ENCODE measurements at regions not wholly inside any gene's neighbourhood (a gene's known extent, or its start where the extent isn't known, plus 50 kb on each side); places are given as distances from the start of the nearest gene placed in this dataset.

GRCh38 chr5:66343370-66344071, 199.4 kb downstream of the SREK1 start:
- Histone ChIP-seq H3K27me3 (ENCODE audit: control insufficient read depth, low read length) (no peaks in the 10 kb centered on the region; the same call in 1 of the 2 replicates), H3K27ac (ENCODE audit: low read depth, low read length) (no peak overlapping the region)

GRCh38 chr5:66344544-66344943, 200.4 kb downstream of the SREK1 start:
- H3K4me3 ChIP-seq (ENCODE audit: low read length), result no peak overlapping the region
- H3F3A ChIP-seq (ENCODE audit: control insufficient read depth, insufficient read depth), result no peaks in the 10 kb centered on the region
- peaks cover 5% of the 10 kb centered on the region; the same call in 1 of the 2 replicates for H3K27me3 ChIP-seq (ENCODE audit: control insufficient read depth, low read length)
- H3K27ac ChIP-seq (ENCODE audit: low read depth, low read length), result no peak overlapping the region
- H3K9me2 ChIP-seq (replicated peaks; ENCODE audit: control insufficient read depth, low read length), result no peaks in the 10 kb centered on the region
- H3K36me3 ChIP-seq (ENCODE audit: control insufficient read depth, low read length), result no peaks in the 10 kb centered on the region
- H3K4me1 ChIP-seq (ENCODE audit: control insufficient read depth, low read length), result no peaks in the 10 kb centered on the region
- no peaks in the 10 kb centered on the region for H3K79me2 ChIP-seq (ENCODE audit: control insufficient read depth, low read length)
- no peaks in the 10 kb centered on the region for H3K9me3 ChIP-seq (ENCODE audit: control insufficient read depth, insufficient read depth, low read length)
- TF ChIP-seq EZH2phosphoT487 (IDR thresholded peaks at IDR 0.05; ENCODE audit: borderline replicate concordance, low read length), result no peak
- TF ChIP-seq, protein P1, sequence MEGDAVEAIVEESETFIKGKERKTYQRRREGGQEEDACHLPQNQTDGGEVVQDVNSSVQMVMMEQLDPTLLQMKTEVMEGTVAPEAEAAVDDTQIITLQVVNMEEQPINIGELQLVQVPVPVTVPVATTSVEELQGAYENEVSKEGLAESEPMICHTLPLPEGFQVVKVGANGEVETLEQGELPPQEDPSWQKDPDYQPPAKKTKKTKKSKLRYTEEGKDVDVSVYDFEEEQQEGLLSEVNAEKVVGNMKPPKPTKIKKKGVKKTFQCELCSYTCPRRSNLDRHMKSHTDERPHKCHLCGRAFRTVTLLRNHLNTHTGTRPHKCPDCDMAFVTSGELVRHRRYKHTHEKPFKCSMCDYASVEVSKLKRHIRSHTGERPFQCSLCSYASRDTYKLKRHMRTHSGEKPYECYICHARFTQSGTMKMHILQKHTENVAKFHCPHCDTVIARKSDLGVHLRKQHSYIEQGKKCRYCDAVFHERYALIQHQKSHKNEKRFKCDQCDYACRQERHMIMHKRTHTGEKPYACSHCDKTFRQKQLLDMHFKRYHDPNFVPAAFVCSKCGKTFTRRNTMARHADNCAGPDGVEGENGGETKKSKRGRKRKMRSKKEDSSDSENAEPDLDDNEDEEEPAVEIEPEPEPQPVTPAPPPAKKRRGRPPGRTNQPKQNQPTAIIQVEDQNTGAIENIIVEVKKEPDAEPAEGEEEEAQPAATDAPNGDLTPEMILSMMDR (IDR thresholded peaks at IDR 0.05; ENCODE audit: low read depth, low read length, poor library complexity, severe bottlenecking), result no peak
- H3K4me2 ChIP-seq (ENCODE audit: low read length), result no peak overlapping the region
- no peaks in the 10 kb centered on the region for H4K20me1 ChIP-seq (ENCODE audit: control insufficient read depth, insufficient read depth, low read depth, low read length)

More at GRCh38 chr5:66343370-66344071, 199.4 kb downstream of the SREK1 start:
- H3K9me2 ChIP-seq (replicated peaks; ENCODE audit: control insufficient read depth, low read length), result no peaks in the 10 kb centered on the region
- TF ChIP-seq, protein P1 (IDR thresholded peaks at IDR 0.05; ENCODE audit: low read depth, low read length, poor library complexity, severe bottlenecking), result no peak
- TF ChIP-seq EZH2phosphoT487 (IDR thresholded peaks at IDR 0.05; ENCODE audit: borderline replicate concordance, low read length), result no peak
- H3K36me3 ChIP-seq (ENCODE audit: control insufficient read depth, low read length), result no peaks in the 10 kb centered on the region
- H3K4me2 ChIP-seq (ENCODE audit: low read length), result no peak overlapping the region
- H4K20me1 ChIP-seq (ENCODE audit: control insufficient read depth, insufficient read depth, low read depth, low read length), result no peaks in the 10 kb centered on the region
- H3F3A ChIP-seq (ENCODE audit: control insufficient read depth, insufficient read depth), result no peaks in the 10 kb centered on the region
- no peak overlapping the region for H3K4me3 ChIP-seq (ENCODE audit: low read length)
- H3K79me2 ChIP-seq (ENCODE audit: control insufficient read depth, low read length), result no peaks in the 10 kb centered on the region
- no peaks in the 10 kb centered on the region for H3K9me3 ChIP-seq (ENCODE audit: control insufficient read depth, insufficient read depth, low read length)
- no peaks in the 10 kb centered on the region for H3K4me1 ChIP-seq (ENCODE audit: control insufficient read depth, low read length)

DNA sequence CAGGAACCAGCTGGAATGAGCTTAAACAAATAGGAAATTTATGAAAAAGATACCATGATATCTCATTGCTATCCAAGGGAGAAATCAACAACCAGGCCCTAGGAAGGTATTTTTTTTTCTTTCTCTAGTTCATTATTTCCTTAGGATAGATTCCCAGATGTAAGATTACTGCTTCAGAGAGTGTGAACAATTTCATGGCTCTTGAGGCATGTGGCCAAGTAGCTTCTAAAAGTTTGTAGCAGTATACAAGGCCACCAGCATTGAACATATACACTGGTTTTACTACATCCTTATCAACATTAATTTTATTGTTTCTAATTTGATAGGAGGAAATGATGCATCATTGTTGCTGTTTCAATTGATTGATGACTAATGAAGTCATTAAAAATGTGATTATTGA, 201.2 kb downstream of the SREK1 start:
- Histone ChIP-seq H3K9me3 (ENCODE audit: control insufficient read depth, insufficient read depth, low read length) (no peaks in the 10 kb centered on the region), H3K79me2 (ENCODE audit: control insufficient read depth, low read length) (no peaks in the 10 kb centered on the region), H3F3A (ENCODE audit: control insufficient read depth, insufficient read depth) (no peaks in the 10 kb centered on the region), H4K20me1 (ENCODE audit: control insufficient read depth, insufficient read depth, low read depth, low read length) (no peaks in the 10 kb centered on the region), H3K4me1 (ENCODE audit: control insufficient read depth, low read length) (no peaks in the 10 kb centered on the region), H3K4me2 (ENCODE audit: low read length) (no peak overlapping the region), H3K4me3 (ENCODE audit: low read length) (no peak overlapping the region), H3K27ac (ENCODE audit: low read depth, low read length) (no peak overlapping the region), H3K36me3 (ENCODE audit: control insufficient read depth, low read length) (no peaks in the 10 kb centered on the region), H3K27me3 (ENCODE audit: control insufficient read depth, low read length) (peaks cover 5% of the 10 kb centered on the region; the same call in 1 of the 2 replicates), H3K9me2 (replicated peaks; ENCODE audit: control insufficient read depth, low read length) (no peaks in the 10 kb centered on the region)
- no peak for TF ChIP-seq EZH2phosphoT487 (IDR thresholded peaks at IDR 0.05; ENCODE audit: borderline replicate concordance, low read length)
- TF ChIP-seq, protein P1 (IDR thresholded peaks at IDR 0.05; ENCODE audit: low read depth, low read length, poor library complexity, severe bottlenecking), result no peak

All from DOHH2 (cell line).